Stimulated activated CD4-positive, alpha-beta T cell treated with anti-CD3 and anti-CD28 coated beads, Interleukin-4, amount 100 ng/mL, for 4 hours (primary cell): ENCODE measurements at regions not wholly inside any gene's neighbourhood (a gene's known extent, or its start where the extent isn't known, plus 50 kb on each side); places are given as distances from the start of the nearest gene placed in this dataset.

Experiments used
- DNase-seq, 2 experiments: peaks; one replicate each; pipeline ENCODE4 v3.0.0-alpha.2; 2020

DNA sequence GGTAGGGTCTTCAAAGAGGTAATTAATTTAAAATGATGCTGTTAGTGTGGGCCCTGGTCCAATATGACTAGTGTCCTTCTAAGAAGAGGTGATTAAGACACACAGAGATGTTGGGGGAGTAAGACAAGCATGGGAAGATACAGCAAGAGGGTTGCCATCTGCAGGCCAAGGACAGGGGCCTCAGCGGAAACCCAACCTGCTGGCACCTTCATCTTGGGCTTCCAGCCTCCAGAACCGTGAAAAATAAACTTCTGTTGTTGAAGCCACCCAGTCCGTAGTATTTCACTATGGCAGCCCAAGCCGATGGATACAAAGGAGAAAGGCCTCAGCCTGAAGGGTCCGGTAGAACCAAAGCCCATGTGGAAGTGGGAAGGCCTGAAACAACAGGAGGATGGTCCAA, 161.7 kb upstream of the UBE2E1 start:
- DNase-seq = no peak

DNA sequence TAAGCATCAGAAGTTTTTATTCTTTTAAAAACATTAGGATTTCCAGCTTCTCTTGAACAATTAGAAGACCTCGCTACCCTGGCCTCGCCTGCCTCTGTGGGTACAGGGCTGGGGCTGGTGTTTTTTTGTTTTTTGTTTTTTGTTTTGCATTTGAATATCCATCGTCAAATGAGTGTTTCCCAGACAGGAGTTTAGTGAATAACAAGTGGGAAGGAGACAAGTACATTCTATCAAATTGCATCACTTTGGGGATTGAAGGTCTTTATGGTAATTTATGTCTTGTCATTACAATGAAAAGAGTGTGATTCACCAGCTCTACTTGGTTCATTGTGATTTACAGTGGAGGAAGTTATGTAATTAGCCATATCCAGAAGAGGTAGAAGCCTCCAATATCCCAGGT, 161.1 kb upstream of the UBE2E1 start:
- no peak for DNase-seq

- DNase-seq = no peak
These were observed 160.1 kb upstream of the UBE2E1 start for GRCh38 chr3:23645533-23646183.

GRCh38 chr3:23646184-23646920, 159.4 kb upstream of the UBE2E1 start:
- DNase-seq = no peak

DNA sequence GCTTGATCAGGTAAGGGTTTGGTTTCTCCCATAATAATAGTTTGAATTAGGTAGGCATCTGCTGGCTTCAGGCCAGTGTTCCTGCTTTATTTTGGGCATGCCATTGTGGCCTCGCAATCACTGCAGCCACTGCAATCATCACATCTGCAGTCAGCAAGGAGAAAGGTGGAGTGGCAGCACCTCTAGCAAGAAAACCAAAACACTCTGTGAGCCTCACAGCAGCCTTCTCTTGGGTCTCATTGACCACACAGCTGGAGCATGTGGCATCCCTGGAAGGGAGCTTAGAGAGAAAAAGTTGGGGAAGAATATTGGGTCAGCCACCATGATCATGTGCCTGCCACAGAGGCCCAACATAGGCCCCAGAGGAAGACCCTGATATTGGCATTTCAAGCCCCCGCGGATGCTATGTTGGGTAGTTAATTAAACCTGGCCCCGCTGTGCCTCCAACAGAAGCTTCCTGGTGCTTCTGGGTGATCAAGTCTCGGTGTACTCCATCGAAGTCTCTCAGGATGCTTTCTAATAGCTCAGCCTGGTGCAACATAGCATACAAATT, 158.0 kb upstream of the UBE2E1 start:
- DNase-seq = no peak

DNA sequence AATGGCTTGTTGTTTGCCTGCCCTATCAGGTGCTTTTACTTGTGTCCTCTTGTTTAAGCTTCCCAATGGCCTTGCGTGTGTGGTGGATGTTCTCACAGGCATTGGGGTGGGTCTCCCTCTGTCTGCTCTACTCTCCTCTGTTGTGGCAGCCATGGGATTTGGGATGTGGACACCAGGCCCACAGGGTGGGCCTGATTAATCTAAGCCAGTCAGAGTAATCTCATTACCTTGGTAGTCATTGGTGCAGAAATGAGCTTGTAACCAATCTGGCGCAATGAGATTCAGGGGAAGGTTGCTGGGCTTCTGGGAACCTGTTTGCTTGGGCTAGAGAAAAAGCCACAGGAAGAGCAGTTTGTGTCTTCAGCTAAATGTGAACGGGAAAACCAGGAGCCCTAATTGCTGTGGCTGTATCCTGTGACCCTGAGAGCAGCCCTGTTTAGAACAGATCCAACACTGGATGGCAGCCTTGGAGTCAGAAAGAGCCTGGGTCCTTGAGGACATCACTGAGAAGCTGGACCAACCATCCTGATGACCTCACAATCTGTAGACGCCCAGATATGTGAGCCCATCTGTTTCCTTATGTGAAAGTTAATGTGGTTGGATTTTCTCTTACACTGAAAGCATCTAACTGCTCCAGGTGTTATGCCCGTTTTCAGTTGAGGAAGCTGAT, 157.3 kb upstream of the UBE2E1 start:
- DNase-seq = no peak

DNA sequence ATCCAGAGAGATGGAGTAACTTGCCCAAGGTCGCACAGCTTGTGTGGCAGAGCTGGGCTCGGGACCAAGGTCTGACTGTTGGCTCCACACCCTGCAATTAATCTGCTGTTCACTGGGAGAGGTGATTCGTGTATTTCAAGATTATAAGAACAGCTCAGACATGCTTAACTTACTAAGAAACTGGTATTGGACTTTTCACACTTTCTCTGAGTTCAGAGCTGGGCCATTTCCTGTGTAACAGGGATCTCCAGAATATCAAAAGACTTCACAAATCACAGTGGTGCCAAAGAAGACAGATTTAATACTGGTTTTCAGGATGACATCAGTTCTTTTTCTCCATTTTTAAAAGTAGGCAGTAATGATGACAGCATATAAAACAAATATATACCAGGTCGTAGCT, 156.8 kb upstream of the UBE2E1 start:
- no peak for DNase-seq

GRCh38 chr3:23649448-23649847, 156.3 kb upstream of the UBE2E1 start:
- DNase-seq = no peak

DNA sequence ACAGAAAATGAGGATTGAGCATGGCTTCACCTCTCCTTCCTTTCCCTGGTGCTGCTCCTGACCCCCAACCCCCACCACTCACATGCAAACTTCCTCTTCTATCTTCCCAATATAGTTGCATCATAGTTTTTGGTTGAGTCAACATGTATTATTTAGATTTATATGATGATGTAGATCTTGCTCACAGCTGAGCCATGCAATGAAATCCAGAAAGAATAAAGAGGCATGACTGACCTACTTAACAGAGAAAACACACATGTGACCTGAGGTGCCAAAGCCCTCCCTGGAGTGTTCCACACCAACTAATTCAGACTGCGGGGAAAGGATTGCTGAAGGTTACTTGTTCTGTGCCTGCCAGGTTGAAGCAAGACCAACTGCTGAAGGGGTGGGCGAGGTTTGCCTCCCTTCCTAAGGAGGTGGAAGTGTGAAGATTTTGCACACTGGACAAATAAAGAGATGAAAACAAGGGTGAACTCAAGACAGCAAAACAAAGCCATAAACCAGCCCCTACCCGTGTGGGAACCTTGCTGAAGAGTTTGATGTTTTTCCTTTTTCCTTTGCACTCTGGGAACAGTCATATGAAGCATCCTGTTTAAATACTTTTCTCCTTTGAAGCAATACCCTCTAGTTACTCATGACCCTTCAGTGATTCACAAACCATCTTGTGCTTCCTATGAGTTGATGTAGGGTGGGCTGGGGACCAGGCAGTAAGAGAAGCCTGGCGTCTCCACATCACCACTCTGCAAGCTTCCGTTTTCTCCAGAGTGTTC, 155.2 kb upstream of the UBE2E1 start:
- no peak for DNase-seq

DNA sequence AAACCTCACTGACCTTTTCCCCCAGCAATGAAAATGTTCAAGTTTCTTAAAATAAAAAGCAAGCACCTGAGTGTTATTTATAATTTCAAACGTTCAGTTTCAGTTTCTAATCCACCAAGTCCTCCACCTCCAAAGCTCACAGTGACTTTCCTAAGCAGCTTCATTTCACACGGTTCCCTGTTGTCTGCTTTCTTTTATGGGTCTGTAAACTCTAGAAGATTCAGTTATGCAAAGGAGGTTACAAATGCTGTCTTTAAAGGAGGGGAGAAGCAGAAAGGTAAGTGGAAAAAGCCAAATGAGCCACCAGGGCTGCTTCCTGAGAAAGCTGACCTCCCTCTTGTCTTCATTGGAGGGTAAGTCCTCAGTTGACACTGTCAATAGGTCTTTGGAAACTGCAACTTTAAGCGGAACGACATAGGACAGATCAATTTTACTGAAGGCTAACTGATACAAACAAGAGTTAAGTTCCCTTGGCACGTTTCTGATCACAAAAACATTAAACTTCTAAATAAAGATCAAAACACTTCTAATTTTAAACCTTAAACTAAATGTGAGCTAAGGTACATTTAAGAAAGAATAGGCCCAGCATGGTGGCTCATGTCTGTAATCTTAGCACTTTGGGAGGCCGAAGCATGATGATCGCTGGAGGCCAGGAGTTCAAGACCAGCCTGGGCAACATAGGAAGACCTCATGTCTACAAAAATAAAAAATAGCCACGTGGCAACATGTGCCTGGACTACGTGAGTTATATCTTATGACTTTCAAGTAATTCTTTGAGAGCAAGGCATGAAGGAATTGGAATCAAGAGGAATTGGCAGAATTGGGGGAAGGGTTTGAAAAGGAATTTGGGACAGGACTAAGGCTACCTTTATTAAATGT, 151.9 kb upstream of the UBE2E1 start:
- no peak for DNase-seq

- DNase-seq = no peak
These were observed 151.2 kb upstream of the UBE2E1 start for GRCh38 chr3:23654571-23654970.

DNA sequence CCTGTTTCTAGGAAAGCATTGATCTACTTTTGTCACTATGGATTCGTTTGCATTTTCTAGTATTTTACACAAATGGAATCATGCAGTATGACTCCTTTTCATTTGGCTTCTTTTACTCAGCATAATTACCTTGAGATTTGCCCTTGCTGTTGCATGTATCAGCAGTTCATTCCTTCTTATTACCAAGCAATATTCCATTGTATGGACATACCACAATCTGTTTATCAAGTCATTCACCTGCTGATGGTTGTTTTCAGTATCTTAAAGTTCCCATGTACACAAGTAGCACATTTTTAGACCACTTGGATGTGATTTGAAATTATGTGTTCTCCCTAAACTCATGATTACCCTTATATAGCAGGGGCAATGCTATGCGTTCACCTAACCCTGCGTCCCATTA, 150.0 kb upstream of the UBE2E1 start:
- no peak for DNase-seq

GRCh38 chr3:23656199-23656598, 149.6 kb upstream of the UBE2E1 start:
- no peak for DNase-seq

- DNase-seq = no peak
These were observed 148.9 kb upstream of the UBE2E1 start for GRCh38 chr3:23656821-23657220.

DNA sequence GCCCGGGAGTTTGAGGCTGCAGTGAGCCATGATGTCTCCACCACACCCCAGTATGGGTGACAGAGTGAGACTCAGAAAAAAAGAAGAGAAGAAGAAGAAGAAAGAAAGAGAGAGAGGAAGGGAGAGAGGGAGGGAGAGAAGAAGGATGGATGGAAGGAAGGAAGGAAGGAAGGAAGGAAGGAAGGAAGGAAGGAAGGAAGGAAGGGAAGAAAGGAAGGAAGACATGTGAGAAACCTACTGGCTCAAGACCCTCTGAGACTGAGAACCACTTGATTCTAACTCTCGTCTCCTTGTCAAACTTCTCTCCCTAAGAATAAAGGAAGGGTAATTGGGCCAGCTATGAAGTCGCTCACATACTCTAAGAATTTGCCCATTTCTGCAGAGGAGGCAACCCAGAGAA, 148.1 kb upstream of the UBE2E1 start:
- DNase-seq = no peak

DNA sequence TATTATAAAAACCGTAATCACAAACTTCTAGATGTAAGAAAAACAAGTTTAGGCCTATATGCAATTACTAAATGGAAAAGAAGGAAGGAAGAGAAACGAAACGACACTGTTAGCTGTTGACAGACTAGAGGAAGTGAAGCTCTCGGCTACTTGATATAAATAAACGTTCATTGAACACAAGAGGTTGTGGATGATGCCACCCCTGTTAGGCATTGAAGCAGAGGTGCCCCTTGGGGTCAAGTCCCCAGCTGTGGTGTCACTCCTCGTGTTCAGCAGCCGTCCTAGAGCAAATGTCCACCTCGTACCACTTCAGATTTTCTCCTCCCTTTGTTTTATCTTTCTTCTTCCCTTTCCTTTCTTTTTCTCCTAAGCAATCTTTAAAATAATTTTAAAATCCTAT, 146.5 kb upstream of the UBE2E1 start:
- DNase-seq = no peak

- DNase-seq = no peak
These were observed 145.8 kb upstream of the UBE2E1 start for GRCh38 chr3:23659840-23660430.

GRCh38 chr3:23662079-23662617, 143.6 kb upstream of the UBE2E1 start:
- no peak for DNase-seq

- DNase-seq = no peak
These were observed 142.5 kb upstream of the UBE2E1 start for GRCh38 chr3:23663246-23663645.

- no peak for DNase-seq
These were observed 142.0 kb upstream of the UBE2E1 start for GRCh38 chr3:23663661-23664186.

GRCh38 chr3:23664459-23664858, 141.3 kb upstream of the UBE2E1 start:
- DNase-seq = no peak
